ENCODE measurements at regions not wholly inside any gene's neighbourhood (a gene's known extent, or its start where the extent isn't known, plus 50 kb on each side); places are given as distances from the start of the nearest gene placed in this dataset.

DNA sequence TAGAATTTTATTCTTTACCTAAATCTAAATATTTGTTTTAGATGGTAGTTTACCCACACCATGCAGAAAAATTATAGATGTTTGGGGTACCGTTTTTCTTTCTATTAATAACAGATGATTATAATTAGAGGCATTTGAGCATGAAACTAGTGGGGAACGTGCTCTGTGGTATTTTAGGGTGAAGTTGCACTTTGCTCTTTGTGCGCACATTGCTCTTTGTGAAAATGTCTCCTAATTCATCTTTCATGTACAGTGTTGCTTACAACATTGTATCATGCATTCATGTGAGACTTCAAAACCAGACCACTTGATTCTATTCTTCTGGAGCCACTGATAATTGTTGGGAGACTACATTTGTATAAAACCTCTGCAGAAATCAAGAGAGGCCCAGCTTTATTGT, 449.1 kb upstream of the RGS6 start:
- Histone ChIP-seq H3K4me1 (peaks cover 0 to 6% of the 10 kb centered on the region in 2 donors), H3K9me3 (no peaks in the 10 kb centered on the region), H3K27ac (no peak overlapping the region), H3K36me3 (no peaks in the 10 kb centered on the region), H3K4me3 (no peak overlapping the region), H3K27me3 (no peaks in the 10 kb centered on the region)
- no peak for TF ChIP-seq POLR2A (IDR thresholded peaks at IDR 0.05)
- TF ChIP-seq, protein P1, sequence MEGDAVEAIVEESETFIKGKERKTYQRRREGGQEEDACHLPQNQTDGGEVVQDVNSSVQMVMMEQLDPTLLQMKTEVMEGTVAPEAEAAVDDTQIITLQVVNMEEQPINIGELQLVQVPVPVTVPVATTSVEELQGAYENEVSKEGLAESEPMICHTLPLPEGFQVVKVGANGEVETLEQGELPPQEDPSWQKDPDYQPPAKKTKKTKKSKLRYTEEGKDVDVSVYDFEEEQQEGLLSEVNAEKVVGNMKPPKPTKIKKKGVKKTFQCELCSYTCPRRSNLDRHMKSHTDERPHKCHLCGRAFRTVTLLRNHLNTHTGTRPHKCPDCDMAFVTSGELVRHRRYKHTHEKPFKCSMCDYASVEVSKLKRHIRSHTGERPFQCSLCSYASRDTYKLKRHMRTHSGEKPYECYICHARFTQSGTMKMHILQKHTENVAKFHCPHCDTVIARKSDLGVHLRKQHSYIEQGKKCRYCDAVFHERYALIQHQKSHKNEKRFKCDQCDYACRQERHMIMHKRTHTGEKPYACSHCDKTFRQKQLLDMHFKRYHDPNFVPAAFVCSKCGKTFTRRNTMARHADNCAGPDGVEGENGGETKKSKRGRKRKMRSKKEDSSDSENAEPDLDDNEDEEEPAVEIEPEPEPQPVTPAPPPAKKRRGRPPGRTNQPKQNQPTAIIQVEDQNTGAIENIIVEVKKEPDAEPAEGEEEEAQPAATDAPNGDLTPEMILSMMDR (IDR thresholded peaks at IDR 0.05) = no peak
- DNase-seq = no peak
- intact Hi-C loops (cut with DNase I; ENCODE audit: low total_unique reads) = no loop called here

- intact Hi-C loops (cut with DNase I; ENCODE audit: low total_unique reads) = no loop called here
- TF ChIP-seq, protein P1 (IDR thresholded peaks at IDR 0.05) = no peak
- TF ChIP-seq POLR2A (IDR thresholded peaks at IDR 0.05) = no peak
- Histone ChIP-seq H3K4me3 (no peak overlapping the region), H3K9me3 (no peaks in the 10 kb centered on the region), H3K4me1 (peaks cover 0 to 6% of the 10 kb centered on the region in 2 donors), H3K27me3 (no peaks in the 10 kb centered on the region), H3K36me3 (no peaks in the 10 kb centered on the region), H3K27ac (no peak overlapping the region)
- no peak for DNase-seq
Observed at GRCh38 chr14:71485833-71486232, 446.4 kb upstream of the RGS6 start.

DNA sequence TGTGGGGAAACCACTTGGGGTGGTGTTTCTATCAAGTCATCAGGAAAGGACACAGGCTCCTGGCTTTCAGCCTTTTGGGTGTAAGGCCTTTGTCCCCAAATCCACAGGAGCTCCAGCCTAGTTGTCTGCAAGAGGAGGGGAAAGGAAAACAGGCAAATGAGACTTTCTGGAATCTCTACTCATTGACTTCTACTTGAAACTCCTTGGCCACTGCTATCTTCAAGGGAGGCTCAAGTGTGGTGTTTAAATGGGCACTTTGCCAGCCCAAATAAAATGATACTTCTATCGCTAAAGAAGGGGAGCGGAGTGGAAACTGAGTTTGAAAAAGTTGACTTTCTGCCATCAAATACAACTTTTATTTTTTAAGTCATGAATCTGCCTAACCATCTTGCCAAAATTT, 445.9 kb upstream of the RGS6 start:
- TF ChIP-seq POLR2A (IDR thresholded peaks at IDR 0.05) = no peak
- TF ChIP-seq, protein P1 (IDR thresholded peaks at IDR 0.05) = no peak
- H3K27ac ChIP-seq = no peak overlapping the region
- no peak overlapping the region for H3K4me3 ChIP-seq
- intact Hi-C loops (cut with DNase I; ENCODE audit: low total_unique reads) = no loop called here
- no peaks in the 10 kb centered on the region for H3K27me3 ChIP-seq
- no peaks in the 10 kb centered on the region for H3K9me3 ChIP-seq
- no peaks in the 10 kb centered on the region for H3K36me3 ChIP-seq
- H3K4me1 ChIP-seq = peaks cover 0 to 6% of the 10 kb centered on the region in 2 donors
- DNase-seq = no peak

GRCh38 chr14:71487449-71487848, 444.8 kb upstream of the RGS6 start:
- Histone ChIP-seq H3K27ac (no peak overlapping the region), H3K9me3 (no peaks in the 10 kb centered on the region), H3K4me3 (no peak overlapping the region), H3K4me1 (peaks cover 0 to 6% of the 10 kb centered on the region in 2 donors), H3K36me3 (no peaks in the 10 kb centered on the region), H3K27me3 (no peaks in the 10 kb centered on the region)
- DNase-seq = no peak
- intact Hi-C loops (cut with DNase I; ENCODE audit: low total_unique reads) = no loop called here
- TF ChIP-seq, protein P1 (IDR thresholded peaks at IDR 0.05) = no peak
- no peak for TF ChIP-seq POLR2A (IDR thresholded peaks at IDR 0.05)

DNA sequence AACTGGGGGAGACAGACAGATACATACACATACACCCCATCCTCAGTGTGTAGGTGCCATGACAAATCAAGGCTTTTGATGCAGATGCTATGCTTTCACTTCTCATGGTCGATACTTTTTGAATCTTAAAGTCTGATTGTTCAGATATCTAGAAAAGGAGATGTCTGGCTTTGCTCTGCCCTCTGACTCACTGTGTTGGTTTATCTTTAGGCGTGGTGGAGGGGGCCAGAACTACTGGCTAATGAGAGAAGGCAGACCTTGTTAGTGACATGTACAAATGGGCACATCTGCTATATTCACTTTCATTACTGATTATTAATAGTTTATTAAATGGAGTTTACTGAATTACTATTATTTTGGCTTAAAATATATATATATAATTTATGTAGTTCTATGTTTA, 444.3 kb upstream of the RGS6 start:
- DNase-seq = no peak
- intact Hi-C loops (cut with DNase I; ENCODE audit: low total_unique reads) = no loop called here
- H3K4me3 ChIP-seq = no peak overlapping the region
- no peaks in the 10 kb centered on the region for H3K36me3 ChIP-seq
- H3K9me3 ChIP-seq = no peaks in the 10 kb centered on the region
- no peaks in the 10 kb centered on the region for H3K27me3 ChIP-seq
- no peak overlapping the region for H3K27ac ChIP-seq
- H3K4me1 ChIP-seq = peaks cover 0 to 2% of the 10 kb centered on the region in 2 donors
- TF ChIP-seq, protein P1 (IDR thresholded peaks at IDR 0.05) = no peak
- no peak for TF ChIP-seq POLR2A (IDR thresholded peaks at IDR 0.05)

Data from uterus (tissue), 3 donors.